PC-9 (cell line): ENCODE measurements at regions not wholly inside any gene's neighbourhood (a gene's known extent, or its start where the extent isn't known, plus 50 kb on each side); places are given as distances from the start of the nearest gene placed in this dataset.
"Not testable (repeated sequence)": the region's sequence is repeated elsewhere in the genome, so short reads cannot be mapped to it uniquely, and the experiment has no call there.

Source experiments
- EZH2 ChIP-seq: fragments of 200-600 bp; sonication (generic); IDR thresholded peaks from 2 replicates; pipeline ENCODE4 v1.8.0; 2017; ENCODE audit warnings: antibody characterized with exemption, low read depth
- TF ChIP-seq, protein P1 (sequence below): fragments of 200-600 bp; sonication (generic); conservative IDR thresholded peaks from 2 replicates; pipeline ENCODE4 v1.6.1; 2017; ENCODE audit warnings: mixed run types, antibody characterized with exemption, mild to moderate bottlenecking, moderate library complexity

DNA sequence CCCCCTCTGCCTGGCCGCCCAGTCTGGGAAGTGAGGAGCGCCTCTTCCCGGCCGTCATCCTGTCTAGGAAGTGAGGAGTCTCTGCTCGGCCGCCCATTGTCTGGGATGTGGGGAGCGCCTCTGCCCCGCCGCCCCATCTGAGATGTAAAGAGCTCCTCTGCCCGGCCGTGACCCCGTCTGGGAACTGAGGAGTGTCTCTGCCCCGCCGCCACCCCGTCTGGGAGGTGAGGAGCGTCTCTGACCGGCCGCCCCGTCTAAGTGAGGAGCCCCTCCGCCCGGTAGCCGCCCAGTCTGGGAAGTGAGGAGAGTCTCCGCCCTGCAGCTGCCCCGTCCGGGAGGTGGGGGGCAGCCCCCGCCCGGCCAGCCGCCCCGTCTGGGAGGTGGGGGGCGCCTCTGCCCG is 228.9 kb downstream of the RPIA start:
- TF ChIP-seq, protein P1, sequence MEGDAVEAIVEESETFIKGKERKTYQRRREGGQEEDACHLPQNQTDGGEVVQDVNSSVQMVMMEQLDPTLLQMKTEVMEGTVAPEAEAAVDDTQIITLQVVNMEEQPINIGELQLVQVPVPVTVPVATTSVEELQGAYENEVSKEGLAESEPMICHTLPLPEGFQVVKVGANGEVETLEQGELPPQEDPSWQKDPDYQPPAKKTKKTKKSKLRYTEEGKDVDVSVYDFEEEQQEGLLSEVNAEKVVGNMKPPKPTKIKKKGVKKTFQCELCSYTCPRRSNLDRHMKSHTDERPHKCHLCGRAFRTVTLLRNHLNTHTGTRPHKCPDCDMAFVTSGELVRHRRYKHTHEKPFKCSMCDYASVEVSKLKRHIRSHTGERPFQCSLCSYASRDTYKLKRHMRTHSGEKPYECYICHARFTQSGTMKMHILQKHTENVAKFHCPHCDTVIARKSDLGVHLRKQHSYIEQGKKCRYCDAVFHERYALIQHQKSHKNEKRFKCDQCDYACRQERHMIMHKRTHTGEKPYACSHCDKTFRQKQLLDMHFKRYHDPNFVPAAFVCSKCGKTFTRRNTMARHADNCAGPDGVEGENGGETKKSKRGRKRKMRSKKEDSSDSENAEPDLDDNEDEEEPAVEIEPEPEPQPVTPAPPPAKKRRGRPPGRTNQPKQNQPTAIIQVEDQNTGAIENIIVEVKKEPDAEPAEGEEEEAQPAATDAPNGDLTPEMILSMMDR, result not testable (repeated sequence)
- not testable (repeated sequence) for TF ChIP-seq EZH2
